Coronary artery (tissue), 2 donors: ENCODE measurements at regions not wholly inside any gene's neighbourhood (a gene's known extent, or its start where the extent isn't known, plus 50 kb on each side); places are given as distances from the start of the nearest gene placed in this dataset.

ENCODE experiments used
- DNase-seq: peaks from one replicate; pipeline ENCODE4 v3.0.0-alpha.2; 2017; ENCODE audit warnings: low spot score
- H3K27ac ChIP-seq, 2 donors: fragments of 200-600 bp; sonication (generic); one replicate each; pipeline ENCODE4 v1.5.1; 2016 to 2019
- H3K4me3 ChIP-seq: fragments of 200-600 bp; sonication (generic); 2 replicates; pipeline ENCODE4 v1.5.1; 2016; ENCODE audit warnings: mild to moderate bottlenecking, moderate library complexity
- CTCF ChIP-seq: fragments of 200-600 bp; sonication (generic); IDR thresholded peaks from one replicate; pipeline ENCODE4 v1.5.1; 2019; ENCODE audit warnings: antibody characterized with exemption

- no peak for TF ChIP-seq CTCF
- peak; percentile 38 for DNase-seq
- H3K27ac ChIP-seq = peak overlapping the region; percentile 76 to 85
- no peak overlapping the region for H3K4me3 ChIP-seq
Measured at GRCh38 chr20:50313522-50313820, 122.8 kb downstream of the CEBPB start.

- Histone ChIP-seq H3K27ac (peak overlapping the region; percentile 76 to 85), H3K4me3 (no peak overlapping the region)
- no peak for TF ChIP-seq CTCF
- DNase-seq = peak; percentile 70
Measured at GRCh38 chr20:50313827-50314677, 123.4 kb downstream of the CEBPB start.

GRCh38 chr20:50314678-50315335 is 124.2 kb downstream of the CEBPB start:
- peak overlapping the region in 1 of 2 donors; percentile 85 for H3K27ac ChIP-seq
- no peak for TF ChIP-seq CTCF
- no peak overlapping the region for H3K4me3 ChIP-seq
- no peak for DNase-seq

- TF ChIP-seq CTCF = no peak
- no peak overlapping the region for H3K4me3 ChIP-seq
- peak; percentile 62 for DNase-seq
- peak overlapping the region; percentile 30 to 65 for H3K27ac ChIP-seq
Measured at GRCh38 chr20:50315586-50316551, 125.2 kb downstream of the CEBPB start.

- no peak for TF ChIP-seq CTCF
- Histone ChIP-seq H3K4me3 (no peak overlapping the region), H3K27ac (no peak overlapping the region)
- no peak for DNase-seq
Measured at GRCh38 chr20:50317116-50317515, 126.5 kb downstream of the CEBPB start.

- no peak overlapping the region for H3K4me3 ChIP-seq
- H3K27ac ChIP-seq = no peak overlapping the region
- no peak for DNase-seq
- no peak for TF ChIP-seq CTCF
Measured at GRCh38 chr20:50317609-50318008, 127.0 kb downstream of the CEBPB start.
